H1 (cell line): ENCODE measurements at regions not wholly inside any gene's neighbourhood (a gene's known extent, or its start where the extent isn't known, plus 50 kb on each side); places are given as distances from the start of the nearest gene placed in this dataset.

Experiments
- CTCF ChIA-PET: fragments of 300-600 bp; sonication (Branson Sonifier 250); formaldehyde crosslinking; loops from one replicate; lab custom pipeline; 2021; ENCODE audit not compliant: partially characterized antibody; lab: Charles Lee
- POLR2A ChIA-PET: fragments of 300-600 bp; sonication (Branson Sonifier 250); formaldehyde crosslinking; loops from one replicate; lab custom pipeline; 2021; ENCODE audit warnings: inconsistent platforms; ENCODE audit not compliant: partially characterized antibody; lab: Charles Lee
- DNase-seq, 2 experiments: peaks; one replicate each; pipeline versions ENCODE4 v3.0.0 to v3.0.0-alpha.2; 2010 to 2022; ENCODE audit warnings: low spot score in 2 of 2, low read depth in 1 of 2, mixed read lengths in 1 of 2
- FAIRE-seq: peaks from 2 replicates; lab custom pipeline; 2011; peaks lifted over from hg19 to GRCh38; lab: Jason Lieb, UNC
- H2AFZ ChIP-seq: 2 replicates; pipeline ENCODE4 v1.8.1; 2012; ENCODE audit warnings: low read length, inconsistent platforms
- H2AK5ac ChIP-seq: 2 replicates; pipeline ENCODE4 v1.6.1; 2013; ENCODE audit warnings: low read depth, low read length
- H2BK120ac ChIP-seq: replicated peaks from 2 replicates; pipeline ENCODE3; 2013; ENCODE audit warnings: low read depth, low read length, inconsistent platforms
- H2BK12ac ChIP-seq: 2 replicates; pipeline ENCODE4 v1.6.1; 2013; ENCODE audit warnings: low read depth, low read length
- H2BK15ac ChIP-seq: 2 replicates; pipeline ENCODE4 v1.6.1; 2013; ENCODE audit warnings: low read length
- H2BK20ac ChIP-seq: 2 replicates; pipeline ENCODE4 v1.6.1; 2013; ENCODE audit warnings: low read length
- H2BK5ac ChIP-seq: 2 replicates; pipeline ENCODE4 v1.6.1; 2013; ENCODE audit warnings: low read depth, low read length
- H3K14ac ChIP-seq: 2 replicates; pipeline ENCODE4 v1.6.1; 2013; ENCODE audit warnings: inconsistent platforms; ENCODE audit not compliant: insufficient read length
- H3K18ac ChIP-seq: 2 replicates; pipeline ENCODE4 v1.6.1; 2013; ENCODE audit warnings: low read length; ENCODE audit errors: extremely low read depth
- H3K23ac ChIP-seq: 2 replicates; pipeline ENCODE4 v1.6.1; 2013; ENCODE audit warnings: inconsistent platforms; ENCODE audit not compliant: insufficient read length
- H3K23me2 ChIP-seq: 2 replicates; pipeline ENCODE4 v1.6.1; 2013; ENCODE audit warnings: low read depth, low read length
- H3K27ac ChIP-seq: 2 replicates; pipeline ENCODE4 v1.6.1; 2011; ENCODE audit warnings: low read depth, low read length, inconsistent platforms
- H3K27me3 ChIP-seq, 4 experiments: replicated peaks in 1 of 4; 1 replicate in 1 of 4; 2 replicates in 3 of 4; pipeline versions ENCODE4 v1.6.1 to v1.8.1; 2011 to 2013; ENCODE audit warnings: low read length in 3 of 4, mild to moderate bottlenecking in 3 of 4, inconsistent platforms in 2 of 4, mixed read lengths in 2 of 4, moderate library complexity in 1 of 4; ENCODE audit not compliant: control insufficient read depth in 3 of 4, insufficient read depth in 3 of 4; ENCODE audit errors: extremely low read depth in 1 of 4
- H3K36me3 ChIP-seq, 4 experiments: 2 replicates each; pipeline versions ENCODE4 v1.6.1 to v1.8.1; 2011 to 2013; ENCODE audit warnings: mild to moderate bottlenecking in 4 of 4, low read length in 3 of 4, moderate library complexity in 2 of 4, control low read depth in 1 of 4, inconsistent platforms in 1 of 4; ENCODE audit not compliant: insufficient read depth in 4 of 4, control insufficient read depth in 2 of 4
- H3K4ac ChIP-seq: replicated peaks from 2 replicates; pipeline ENCODE3; 2013; ENCODE audit warnings: low read length, low read depth, mixed read lengths, inconsistent platforms; ENCODE audit not compliant: insufficient read length
- H3K4me1 ChIP-seq, 4 experiments: replicated peaks in 1 of 4; 1 replicate in 1 of 4; 2 replicates in 3 of 4; pipeline versions ENCODE4 v1.6.1 to v1.8.1; 2011 to 2013; ENCODE audit warnings: low read length in 3 of 4, inconsistent platforms in 2 of 4, mixed read lengths in 1 of 4; ENCODE audit not compliant: insufficient read depth in 4 of 4, control insufficient read depth in 3 of 4
- H3K4me2 ChIP-seq, 2 experiments: 2 replicates each; pipeline versions ENCODE4 v1.6.1 to v1.8.1; 2011 to 2013; ENCODE audit warnings: low read depth in 2 of 2, low read length in 2 of 2, control low read depth in 1 of 2, inconsistent platforms in 1 of 2, mild to moderate bottlenecking in 1 of 2; ENCODE audit not compliant: insufficient read depth in 1 of 2
- H3K4me3 ChIP-seq, 4 experiments: fragments of 200-600, 300-600 bp in 1 of 4; sonication (generic), shearing (Covaris generic), sonication (Bioruptor Twin) in 1 of 4; 2 replicates each; pipeline versions ENCODE4 v1.5.1 to v1.8.1; 2011 to 2016; ENCODE audit warnings: low read length in 4 of 4, low read depth in 3 of 4, control low read depth in 2 of 4, inconsistent platforms in 2 of 4, mild to moderate bottlenecking in 2 of 4, mixed read lengths in 1 of 4, moderate library complexity in 1 of 4; ENCODE audit not compliant: insufficient read depth in 2 of 4; ENCODE audit errors: extremely low read depth in 1 of 4
- H3K56ac ChIP-seq: replicated peaks from 2 replicates; pipeline ENCODE3; 2013; ENCODE audit warnings: low read depth, mild to moderate bottlenecking, mixed read lengths, low read length, inconsistent platforms; ENCODE audit not compliant: insufficient read length
- H3K79me1 ChIP-seq: 2 replicates; pipeline ENCODE4 v1.6.1; 2013; ENCODE audit warnings: low read depth, low read length, control low read depth
- H3K79me2 ChIP-seq, 2 experiments: 2 replicates each; pipeline versions ENCODE4 v1.6.1 to v1.8.1; 2012 to 2013; ENCODE audit warnings: low read length in 2 of 2, mild to moderate bottlenecking in 2 of 2, inconsistent platforms in 1 of 2; ENCODE audit not compliant: insufficient read depth in 2 of 2, control insufficient read depth in 1 of 2
- H3K9ac ChIP-seq, 4 experiments: replicated peaks in 1 of 4; 1 replicate in 1 of 4; 2 replicates in 3 of 4; pipeline versions ENCODE4 v1.6.1 to v1.8.1; 2011 to 2013; ENCODE audit warnings: low read depth in 3 of 4, low read length in 3 of 4, control low read depth in 2 of 4, mild to moderate bottlenecking in 2 of 4, moderate library complexity in 2 of 4, inconsistent platforms in 1 of 4; ENCODE audit errors: extremely low read depth in 1 of 4
- H3K9me3 ChIP-seq, 2 experiments: 2 replicates each; pipeline versions ENCODE4 v1.6.1 to v1.8.1; 2012 to 2013; ENCODE audit warnings: mild to moderate bottlenecking in 2 of 2, moderate library complexity in 2 of 2, control low read depth in 1 of 2, inconsistent platforms in 1 of 2, low read depth in 1 of 2, low read length in 1 of 2, mixed read lengths in 1 of 2; ENCODE audit not compliant: insufficient read depth in 2 of 2
- H4K20me1 ChIP-seq, 2 experiments: replicated peaks in 1 of 2; 2 replicates each; pipeline versions ENCODE3 to v1.8.1; 2011 to 2013; ENCODE audit warnings: inconsistent platforms in 2 of 2, low read length in 2 of 2, mild to moderate bottlenecking in 1 of 2; ENCODE audit not compliant: insufficient read depth in 2 of 2, control insufficient read depth in 1 of 2
- H4K5ac ChIP-seq: 2 replicates; pipeline ENCODE4 v1.6.1; 2013; ENCODE audit warnings: low read length, low read depth, mixed read lengths, inconsistent platforms; ENCODE audit not compliant: insufficient read length
- H4K8ac ChIP-seq: 2 replicates; pipeline ENCODE4 v1.8.0; 2013; ENCODE audit warnings: mild to moderate bottlenecking, moderate library complexity, low read length, inconsistent platforms; ENCODE audit not compliant: insufficient read depth; ENCODE audit errors: extremely low read depth
- H4K91ac ChIP-seq: replicated peaks from 2 replicates; pipeline ENCODE3; 2013; ENCODE audit warnings: low read length, mixed read lengths, inconsistent platforms; ENCODE audit not compliant: insufficient read length
- JUND ChIP-seq: IDR thresholded peaks from 2 replicates; pipeline ENCODE4 v1.6.1; 2011; ENCODE audit warnings: mild to moderate bottlenecking, improper control_type of control experiment, low read length
- RNF2 ChIP-seq: fragments of 200-900, 300-1000 bp; sonication (generic); IDR thresholded peaks from 2 replicates; pipeline ENCODE4 v1.7.1; 2016; ENCODE audit warnings: borderline replicate concordance, low read depth, mild to moderate bottlenecking, antibody characterized with exemption, low read length; ENCODE audit not compliant: poor library complexity, severe bottlenecking; ENCODE audit errors: missing control alignments
- YY1 ChIP-seq: IDR thresholded peaks from 2 replicates; pipeline ENCODE4 v1.6.1; 2011; ENCODE audit warnings: low read depth, mild to moderate bottlenecking, low read length
- WGBS, 2 experiments: shearing (Covaris generic) in 1 of 2; methylation state at CpG; one replicate each; pipeline versions ENCODE4 v1.1.6 to v1.1.7; 2013 to 2015; ENCODE audit warnings: low lambda C conversion rate in 2 of 2, mixed read lengths in 2 of 2, inconsistent platforms in 1 of 2, low coverage in 1 of 2, missing lambda C conversion rate in 1 of 2; ENCODE audit not compliant: insufficient replicate concordance in 2 of 2, insufficient coverage in 1 of 2, insufficient read length in 1 of 2; ENCODE audit errors: extremely low coverage in 1 of 2, missing lambda C conversion rate in 1 of 2; 5-methylcytosine and 5-hydroxymethylcytosine counted together

DNA sequence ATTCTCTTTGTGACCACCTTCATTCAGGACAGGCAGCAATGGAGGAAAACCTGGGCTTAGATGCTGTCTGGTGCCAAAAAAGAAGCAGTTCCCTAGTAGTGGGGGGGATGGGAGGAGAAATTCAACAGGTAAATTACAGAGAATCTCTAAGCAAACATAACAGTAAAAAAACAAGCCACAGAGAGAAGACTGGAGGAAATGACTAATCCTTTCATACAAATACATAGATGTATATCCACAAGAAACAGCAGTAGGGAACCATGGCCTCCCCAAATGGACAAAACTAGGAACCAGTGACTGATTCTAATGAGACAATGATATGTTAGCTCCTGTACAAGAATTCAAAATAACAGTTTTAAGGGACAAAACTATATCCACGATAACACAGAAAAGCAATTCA is 513.0 kb downstream of the NAV3 start:
- Histone ChIP-seq H3K27ac (no peak overlapping the region), H3K18ac (no peak overlapping the region), H3K4me3 (no peak overlapping the region), H3K23ac (no peak overlapping the region), H2BK15ac (no peak overlapping the region), H3K79me1 (no peaks in the 10 kb centered on the region), H3K79me2 (no peaks in the 10 kb centered on the region), H4K20me1 (no peaks in the 10 kb centered on the region), H3K23me2 (no peaks in the 10 kb centered on the region), H3K4ac (no peak overlapping the region), H3K4me1 (no peaks in the 10 kb centered on the region), H3K14ac (no peak overlapping the region), H3K56ac (no peak overlapping the region), H4K91ac (no peak overlapping the region), H3K27me3 (no peaks in the 10 kb centered on the region), H2BK120ac (no peak overlapping the region), H2BK12ac (no peak overlapping the region), H3K36me3 (no peaks in the 10 kb centered on the region), H4K5ac (no peak overlapping the region), H3K9me3 (no peaks in the 10 kb centered on the region), H3K4me2 (no peak overlapping the region), H2BK20ac (no peak overlapping the region), H3K9ac (no peak overlapping the region), H4K8ac (no peak overlapping the region), H2AFZ (no peak overlapping the region), H2AK5ac (no peak overlapping the region), H2BK5ac (no peak overlapping the region)
- WGBS, 2 experiments: 95% methylated on average over 1 of the region's 1 CpG; no CpG with 5 or more reads in 1 of the 2 experiments
- FAIRE-seq (no peak), DNase-seq (no peak)
- ChIA-PET POLR2A (interaction anchor here (1.0 kb wide), 1 partner anchor 520 kb away, joined by 3 read pairs; no protein-coding TSS in a partner anchor), CTCF (interaction anchor here (1.2 kb wide), 1 partner anchor 10 kb away, joined by 4 read pairs; no protein-coding TSS in a partner anchor)
- TF ChIP-seq YY1 (no peak), RNF2 (no peak), JUND (no peak)
